ENCODE measurements at regions not wholly inside any gene's neighbourhood (a gene's known extent, or its start where the extent isn't known, plus 50 kb on each side); places are given as distances from the start of the nearest gene placed in this dataset.
A peak's percentile ranks its signal among the peaks of the same experiment; 100 is the strongest.

- Mint-ChIP-seq H3K4me1 (no peaks in the 10 kb centered on the region), H3K27ac (no peak overlapping the region), H3K36me3 (peaks cover 5% of the 10 kb centered on the region), H3K9me3 (peaks cover 0 to 3% (median 0%) of the 10 kb centered on the region in 3 donors), H3K4me3 (no peak overlapping the region), H3K27me3 (no peaks in the 10 kb centered on the region)
Observed at GRCh38 chr2:12256206-12256605, 460.5 kb upstream of the TRIB2 start.

DNA sequence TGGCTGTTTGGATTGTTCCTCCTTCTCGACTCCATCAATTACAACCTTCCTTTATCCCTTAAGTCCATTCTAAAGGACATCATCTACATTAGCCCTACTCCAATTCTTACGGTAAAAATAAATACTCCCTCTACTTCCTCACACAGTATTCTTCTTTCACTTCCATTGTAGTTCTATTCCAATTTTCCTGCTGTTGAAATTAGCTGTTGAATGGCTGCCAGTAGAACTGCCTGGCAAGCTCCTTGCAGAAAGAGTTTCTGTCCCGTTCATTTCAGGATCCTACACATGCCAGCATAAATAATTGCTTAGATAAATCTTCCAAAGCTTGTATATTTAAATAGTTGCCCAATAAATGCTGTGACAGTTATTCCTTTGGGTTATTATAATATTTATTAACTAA, 459.3 kb upstream of the TRIB2 start:
- Mint-ChIP-seq H3K36me3 (peaks cover 5% of the 10 kb centered on the region), H3K27me3 (no peaks in the 10 kb centered on the region), H3K4me3 (no peak overlapping the region), H3K4me1 (peaks cover 0 to 3% (median 2%) of the 10 kb centered on the region in 3 donors), H3K27ac (no peak overlapping the region), H3K9me3 (peaks cover 0 to 3% (median 0%) of the 10 kb centered on the region in 3 donors)

DNA sequence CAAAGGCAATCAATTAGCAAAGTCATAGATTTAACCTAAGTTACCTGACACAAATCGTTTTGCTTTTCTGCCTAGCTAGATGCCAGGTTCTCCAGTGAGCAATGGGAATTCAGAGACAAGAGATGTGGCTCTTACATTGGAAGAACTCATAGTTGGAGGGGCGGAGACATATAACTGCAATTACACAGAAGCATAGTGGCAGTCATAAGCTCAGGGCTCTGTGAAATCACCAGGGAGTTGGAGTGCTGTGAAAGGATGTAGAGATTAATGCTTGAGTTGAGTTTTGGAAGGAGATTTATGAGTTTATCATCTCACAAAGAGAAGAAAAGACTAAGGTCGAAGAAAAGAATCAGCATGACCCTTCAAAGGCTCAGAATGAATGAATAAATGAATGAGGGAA, 457.2 kb upstream of the TRIB2 start:
- Mint-ChIP-seq H3K27me3 (no peaks in the 10 kb centered on the region), H3K27ac (no peak overlapping the region), H3K4me1 (peaks cover 10 to 17% (median 13%) of the 10 kb centered on the region in 3 donors), H3K36me3 (peaks cover 5% of the 10 kb centered on the region), H3K9me3 (peaks cover 0 to 3% (median 2%) of the 10 kb centered on the region in 3 donors), H3K4me3 (no peak overlapping the region)

DNA sequence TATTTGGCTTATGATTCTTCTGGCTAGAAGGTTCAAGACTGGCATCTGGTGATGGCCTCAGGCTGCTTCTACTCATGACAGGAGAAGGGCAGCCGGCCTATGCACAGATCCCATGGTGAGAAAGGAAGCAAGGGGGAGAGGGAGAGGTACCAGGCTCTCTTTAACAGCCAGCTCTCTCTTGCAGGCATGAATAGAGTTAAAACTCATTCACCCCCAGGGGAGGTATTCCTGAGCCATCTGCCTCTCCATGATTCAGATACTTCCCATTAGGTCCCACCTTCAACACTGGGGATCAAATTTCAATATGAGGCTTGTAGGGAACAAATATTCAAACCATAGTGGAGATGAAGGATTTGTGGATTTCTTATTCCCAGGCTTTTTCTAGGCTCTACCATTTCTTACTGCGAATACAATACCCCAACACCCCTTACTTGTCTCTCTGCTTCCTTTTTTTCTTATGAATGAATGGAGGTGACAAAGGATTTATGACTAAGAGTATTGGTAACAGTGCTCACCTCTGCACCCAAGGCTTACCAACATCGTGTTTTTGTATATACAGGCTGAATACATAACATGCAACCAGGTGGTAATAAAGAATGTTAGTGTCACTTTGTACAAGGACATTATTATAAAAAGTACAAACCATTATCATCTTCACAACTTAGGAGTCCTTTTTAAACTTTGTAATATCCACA, 454.6 kb upstream of the TRIB2 start:
- Mint-ChIP-seq H3K4me1 (peaks cover 10 to 23% (median 13%) of the 10 kb centered on the region in 3 donors), H3K27me3 (no peaks in the 10 kb centered on the region), H3K36me3 (peaks cover 3% of the 10 kb centered on the region), H3K4me3 (peak overlapping the region in 1 of 4 donors; percentile 13), H3K9me3 (peaks cover 0 to 3% (median 2%) of the 10 kb centered on the region in 3 donors), H3K27ac (no peak overlapping the region)

- Mint-ChIP-seq H3K9me3 (peaks cover 0 to 3% (median 2%) of the 10 kb centered on the region in 3 donors), H3K36me3 (peaks cover 3% of the 10 kb centered on the region), H3K4me3 (no peak overlapping the region), H3K4me1 (peaks cover 11 to 23% (median 13%) of the 10 kb centered on the region in 3 donors), H3K27me3 (no peaks in the 10 kb centered on the region), H3K27ac (no peak overlapping the region)
Observed at GRCh38 chr2:12262681-12263436, 453.9 kb upstream of the TRIB2 start.

DNA sequence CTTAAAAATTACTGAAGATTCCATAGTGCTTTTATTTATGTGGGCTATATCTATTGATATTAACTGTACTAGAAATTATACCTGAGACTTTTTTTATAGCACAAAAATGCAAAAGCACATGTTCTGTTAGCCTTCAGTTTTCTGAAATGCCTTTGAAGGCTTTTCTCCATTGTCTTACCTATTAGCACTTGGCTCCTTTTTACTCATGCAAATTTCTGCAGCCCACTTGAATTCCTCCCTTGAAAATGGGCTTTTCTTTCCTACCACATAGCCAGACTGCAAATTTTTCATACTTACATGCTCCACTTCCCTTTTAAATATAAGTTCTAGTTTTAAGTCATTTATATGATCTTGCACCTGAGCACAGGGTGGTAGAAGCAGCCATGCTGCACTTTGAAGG, 453.0 kb upstream of the TRIB2 start:
- peaks cover 13 to 23% (median 16%) of the 10 kb centered on the region in 3 donors for H3K4me1 Mint-ChIP-seq
- H3K9me3 Mint-ChIP-seq, result peaks cover 0 to 3% (median 2%) of the 10 kb centered on the region in 3 donors
- no peak overlapping the region for H3K4me3 Mint-ChIP-seq
- peak overlapping the region in 2 of 3 donors; percentile 34 to 60 for H3K27ac Mint-ChIP-seq
- H3K36me3 Mint-ChIP-seq, result peaks cover 3% of the 10 kb centered on the region
- H3K27me3 Mint-ChIP-seq, result no peaks in the 10 kb centered on the region

GRCh38 chr2:12264146-12264545, 452.6 kb upstream of the TRIB2 start:
- Mint-ChIP-seq H3K27ac (peak overlapping the region in 2 of 3 donors; percentile 34 to 60), H3K36me3 (peaks cover 3% of the 10 kb centered on the region), H3K9me3 (peaks cover 0 to 3% (median 2%) of the 10 kb centered on the region in 3 donors), H3K27me3 (no peaks in the 10 kb centered on the region), H3K4me3 (no peak overlapping the region), H3K4me1 (peaks cover 16 to 24% (median 20%) of the 10 kb centered on the region in 3 donors)

GRCh38 chr2:12265646-12266045, 451.1 kb upstream of the TRIB2 start:
- no peak overlapping the region for H3K27ac Mint-ChIP-seq
- peaks cover 0 to 3% (median 2%) of the 10 kb centered on the region in 3 donors for H3K9me3 Mint-ChIP-seq
- H3K36me3 Mint-ChIP-seq, result no peaks in the 10 kb centered on the region
- no peak overlapping the region for H3K4me3 Mint-ChIP-seq
- H3K27me3 Mint-ChIP-seq, result no peaks in the 10 kb centered on the region
- H3K4me1 Mint-ChIP-seq, result peaks cover 17 to 30% (median 28%) of the 10 kb centered on the region in 3 donors

DNA sequence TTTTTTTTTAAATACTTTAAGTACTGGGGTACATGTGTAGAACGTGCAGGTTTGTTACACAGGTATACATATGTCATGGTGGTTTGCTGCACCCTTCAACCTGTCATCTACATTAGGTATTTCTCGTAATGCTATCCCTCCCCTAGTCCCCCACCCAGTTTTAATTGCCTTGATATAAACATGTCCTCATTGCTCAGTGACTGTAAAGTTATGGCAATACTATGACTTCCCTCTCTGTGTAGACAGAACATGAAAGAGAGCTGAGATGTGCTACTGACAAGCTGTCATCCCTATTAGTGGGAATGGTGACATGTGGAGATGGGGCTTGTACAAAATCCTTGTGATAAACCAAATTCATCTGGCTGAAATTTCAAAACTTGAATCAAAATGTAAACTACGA, 449.7 kb upstream of the TRIB2 start:
- H3K27ac Mint-ChIP-seq, result no peak overlapping the region
- no peaks in the 10 kb centered on the region for H3K27me3 Mint-ChIP-seq
- no peaks in the 10 kb centered on the region for H3K36me3 Mint-ChIP-seq
- no peak overlapping the region for H3K4me3 Mint-ChIP-seq
- H3K9me3 Mint-ChIP-seq, result peaks cover 0 to 2% (median 0%) of the 10 kb centered on the region in 3 donors
- H3K4me1 Mint-ChIP-seq, result peaks cover 25 to 40% (median 36%) of the 10 kb centered on the region in 3 donors

DNA sequence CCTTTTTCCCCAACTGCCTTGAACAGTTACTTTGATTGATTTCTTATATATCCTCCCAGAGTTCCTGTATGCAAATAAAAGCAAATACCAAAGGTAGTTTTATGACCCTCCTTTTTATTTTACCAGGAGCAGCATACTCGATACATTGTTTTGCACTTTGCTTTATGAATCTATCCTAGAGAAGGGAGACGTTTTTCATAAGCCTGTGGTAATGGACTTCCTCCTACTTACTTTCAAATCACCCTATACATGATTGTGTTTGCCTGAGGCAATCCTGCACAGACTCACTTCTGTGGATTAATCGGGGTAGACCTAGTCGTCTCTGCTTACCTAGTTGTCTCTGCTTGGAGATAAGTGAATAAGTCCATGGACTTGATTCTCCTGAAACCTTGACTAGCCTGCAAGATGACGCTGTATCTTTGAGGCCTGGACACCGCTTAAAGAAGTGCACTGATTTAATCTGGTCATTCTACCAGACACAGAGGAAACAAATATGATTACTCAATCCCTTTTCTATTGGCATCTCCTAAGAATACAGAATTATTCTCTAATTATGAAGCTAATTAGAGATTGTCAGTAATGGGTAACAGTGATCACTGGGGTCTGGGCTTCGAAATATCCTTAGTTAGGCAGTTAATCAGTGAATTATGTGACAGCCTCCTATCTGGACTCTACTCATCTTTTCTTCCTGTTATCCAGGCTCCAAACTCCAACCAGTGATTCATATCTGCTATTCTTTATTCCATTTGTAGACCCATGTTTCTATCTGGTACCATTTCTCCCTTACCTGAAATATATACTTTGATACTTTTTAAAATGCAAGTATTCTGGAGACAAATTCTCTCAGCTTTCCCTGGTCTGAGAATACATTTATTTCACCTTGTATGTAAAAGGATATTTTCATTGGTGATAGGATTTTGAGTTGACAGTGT, 447.4 kb upstream of the TRIB2 start:
- H3K4me1 Mint-ChIP-seq, result peaks cover 18 to 32% (median 26%) of the 10 kb centered on the region in 3 donors
- no peaks in the 10 kb centered on the region for H3K27me3 Mint-ChIP-seq
- H3K36me3 Mint-ChIP-seq, result peaks cover 2% of the 10 kb centered on the region
- peak overlapping the region in 1 of 3 donors; percentile 13 for H3K27ac Mint-ChIP-seq
- H3K4me3 Mint-ChIP-seq, result peak overlapping the region in 2 of 4 donors; percentile 7 to 28
- no peaks in the 10 kb centered on the region for H3K9me3 Mint-ChIP-seq

- Mint-ChIP-seq H3K4me1 (peaks cover 16 to 30% (median 18%) of the 10 kb centered on the region in 3 donors), H3K9me3 (no peaks in the 10 kb centered on the region), H3K36me3 (peaks cover 2% of the 10 kb centered on the region), H3K4me3 (peak overlapping the region; percentile 65 to 93 (median 78)), H3K27ac (peak overlapping the region in 2 of 3 donors; percentile 83 to 91), H3K27me3 (no peaks in the 10 kb centered on the region)
Observed at GRCh38 chr2:12270876-12271588, 445.7 kb upstream of the TRIB2 start.

- no peaks in the 10 kb centered on the region for H3K27me3 Mint-ChIP-seq
- peaks cover 2% of the 10 kb centered on the region for H3K36me3 Mint-ChIP-seq
- H3K4me1 Mint-ChIP-seq, result peaks cover 16 to 30% (median 18%) of the 10 kb centered on the region in 3 donors
- peak overlapping the region in 2 of 3 donors; percentile 83 to 91 for H3K27ac Mint-ChIP-seq
- H3K9me3 Mint-ChIP-seq, result no peaks in the 10 kb centered on the region
- H3K4me3 Mint-ChIP-seq, result peak overlapping the region; percentile 65 to 93 (median 78)
Observed at GRCh38 chr2:12271589-12271984, 445.1 kb upstream of the TRIB2 start.

DNA sequence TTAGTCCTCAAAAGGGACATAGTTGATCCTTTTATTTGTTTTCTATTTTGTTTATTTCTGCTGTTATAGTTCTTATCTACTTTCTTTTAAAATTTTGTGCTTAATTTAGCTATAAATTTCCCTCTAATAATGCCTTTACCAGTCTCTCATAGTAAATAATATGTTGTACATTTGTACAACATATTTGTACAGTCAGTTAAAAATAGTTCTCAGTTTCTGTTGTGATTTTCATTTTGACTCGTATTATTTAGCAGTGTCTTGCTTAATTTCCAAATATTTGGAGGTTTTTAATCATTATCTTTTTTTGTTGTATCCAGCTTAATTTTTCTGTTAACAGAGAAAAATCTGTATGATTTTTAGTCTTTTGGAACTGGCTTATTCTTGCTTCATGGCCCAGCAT, 443.6 kb upstream of the TRIB2 start:
- peak overlapping the region in 1 of 4 donors; percentile 45 for H3K4me3 Mint-ChIP-seq
- peaks cover 16 to 31% (median 20%) of the 10 kb centered on the region in 3 donors for H3K4me1 Mint-ChIP-seq
- peaks cover 5% of the 10 kb centered on the region for H3K36me3 Mint-ChIP-seq
- no peaks in the 10 kb centered on the region for H3K9me3 Mint-ChIP-seq
- no peak overlapping the region for H3K27ac Mint-ChIP-seq
- no peaks in the 10 kb centered on the region for H3K27me3 Mint-ChIP-seq

DNA sequence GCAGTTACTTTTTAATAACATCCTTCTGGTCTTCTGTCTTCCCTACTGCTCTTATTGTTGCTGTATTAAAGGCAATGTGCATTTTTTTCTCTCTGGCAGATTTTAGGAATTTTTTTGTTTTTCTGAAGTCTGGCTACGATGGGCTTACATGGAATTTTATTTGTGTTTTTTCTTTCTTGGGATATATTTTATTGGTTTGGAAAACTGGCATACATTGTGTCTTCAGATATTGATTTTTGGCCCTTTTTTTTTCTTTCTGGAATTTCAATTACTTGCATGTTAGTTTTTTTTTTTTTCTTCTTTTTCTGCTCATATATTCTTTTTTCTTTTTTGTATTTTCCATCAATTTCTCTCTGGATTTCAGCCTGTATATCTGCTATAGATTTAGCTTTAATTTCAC, 442.1 kb upstream of the TRIB2 start:
- H3K4me3 Mint-ChIP-seq, result no peak overlapping the region
- H3K27me3 Mint-ChIP-seq, result no peaks in the 10 kb centered on the region
- H3K4me1 Mint-ChIP-seq, result peaks cover 16 to 24% (median 17%) of the 10 kb centered on the region in 3 donors
- no peak overlapping the region for H3K27ac Mint-ChIP-seq
- no peaks in the 10 kb centered on the region for H3K9me3 Mint-ChIP-seq
- H3K36me3 Mint-ChIP-seq, result peaks cover 5% of the 10 kb centered on the region

Data from IgD-negative memory B cell (primary cell).